ENCODE measurements at regions not wholly inside any gene's neighbourhood (a gene's known extent, or its start where the extent isn't known, plus 50 kb on each side); places are given as distances from the start of the nearest gene placed in this dataset.

DNA sequence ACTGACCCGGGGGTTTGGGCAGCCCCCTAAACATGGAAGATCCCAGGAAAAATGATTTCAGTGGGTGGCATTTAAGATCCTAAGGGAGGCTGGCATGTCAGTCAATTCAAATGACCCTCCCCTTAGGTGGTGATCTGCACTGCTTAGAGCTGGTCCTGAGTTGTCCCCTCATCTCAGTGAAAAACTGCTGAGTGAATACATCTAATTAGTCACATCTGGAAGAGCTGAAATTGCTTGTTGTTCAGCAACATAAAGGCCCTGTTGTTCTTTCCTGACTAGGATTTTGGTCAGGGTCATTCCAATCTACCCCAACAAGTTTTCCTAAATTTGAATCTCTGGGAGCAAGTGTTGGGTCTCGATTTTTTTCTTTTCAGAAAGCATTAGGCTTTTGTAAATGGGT lies 126.4 kb downstream of the LCA5 start:
- no peak overlapping the region for H3K9ac ChIP-seq (ENCODE audit: insufficient read depth in 1 of 2, low read depth in 2 of 2, low read length in 2 of 2)
- ChIA-PET POLR2A (no interaction called here), CTCF (ENCODE audit: low intra/inter-chr PET ratio) (no interaction called here)
- peaks cover 0 to 7% of the 10 kb centered on the region in 2 experiments; a peak in 3 of 5 replicates for H3K27me3 ChIP-seq (ENCODE audit: control insufficient read depth in 2 of 2, insufficient read depth in 2 of 2, low read length in 2 of 2)
- H2AFZ ChIP-seq (ENCODE audit: low read depth, low read length), result no peak overlapping the region
- H4K20me1 ChIP-seq (replicated peaks; ENCODE audit: control insufficient read depth, insufficient read depth, low read length), result no peaks in the 10 kb centered on the region
- no peak overlapping the region for H3K4me2 ChIP-seq (ENCODE audit: insufficient read depth, low read length)
- no TSS peak for BruUV-seq (replicated peaks)
- DNase-seq (ENCODE audit: extremely low read depth in 1 of 4, low spot score in 3 of 4) (no peak), FAIRE-seq (no peak), ATAC-seq (no peak)
- no peaks in the 10 kb centered on the region for H3K9me1 ChIP-seq (ENCODE audit: control insufficient read depth, insufficient read depth, low read length)
- no peaks in the 10 kb centered on the region; a peak in 1 of 5 replicates for H3K4me1 ChIP-seq (replicated peaks in 1 of 2; ENCODE audit: control insufficient read depth in 2 of 2, insufficient read depth in 2 of 2, low read length in 2 of 2)
- 0% methylated on average over 2 of the region's 2 CpGs for WGBS (ENCODE audit: insufficient coverage, low coverage, missing lambda C conversion rate)
- no peaks in the 10 kb centered on the region for H3K9me3 ChIP-seq (replicated peaks; ENCODE audit: control insufficient read depth, insufficient read depth, low read depth, low read length)
- no peaks in the 10 kb centered on the region for H3K36me3 ChIP-seq (ENCODE audit: control insufficient read depth, insufficient read depth, low read length)
- intact Hi-C loops (cut with micrococcal nuclease) (no loop called here), in situ Hi-C loops (cut with MboI) (no loop called here)
- no peaks in the 10 kb centered on the region for H3K79me2 ChIP-seq (ENCODE audit: control insufficient read depth, insufficient read depth, low read length)
- H3K27ac ChIP-seq (ENCODE audit: extremely low read depth, low read depth, low read length), result no peak overlapping the region
- no peak overlapping the region for H3K4me3 ChIP-seq
- TF ChIP-seq RBFOX2 (IDR thresholded peaks at IDR 0.05; ENCODE audit: low read depth, low read length) (no peak), ZNF699 (CRISPR knock-in tag; IDR thresholded peaks at IDR 0.05; ENCODE audit: insufficient replicate concordance) (no peak), TCF7 (IDR thresholded peaks at IDR 0.05; ENCODE audit: borderline replicate concordance) (no peak), ZFP36 (IDR thresholded peaks at IDR 0.05; ENCODE audit: low read depth, low read length, partially characterized antibody) (no peak), SMARCB1 (IDR thresholded peaks at IDR 0.05; ENCODE audit: insufficient read length, low read depth) (no peak), ZBTB11 (CRISPR knock-in tag; IDR thresholded peaks at IDR 0.05) (no peak), ZNF3 (CRISPR knock-in tag; IDR thresholded peaks at IDR 0.05) (no peak), HDAC8 (tag; IDR thresholded peaks at IDR 0.05) (no peak), FOXJ3 (CRISPR knock-in tag; IDR thresholded peaks at IDR 0.05) (no peak), SMARCA5 (IDR thresholded peaks at IDR 0.05) (no peak), ZNF398 (CRISPR knock-in tag; IDR thresholded peaks at IDR 0.05) (no peak), FOXJ2 (tag; IDR thresholded peaks at IDR 0.05) (no peak), HSF4 (CRISPR knock-in tag; IDR thresholded peaks at IDR 0.05; ENCODE audit: borderline replicate concordance) (no peak)
- TF ChIP-seq, protein P1, sequence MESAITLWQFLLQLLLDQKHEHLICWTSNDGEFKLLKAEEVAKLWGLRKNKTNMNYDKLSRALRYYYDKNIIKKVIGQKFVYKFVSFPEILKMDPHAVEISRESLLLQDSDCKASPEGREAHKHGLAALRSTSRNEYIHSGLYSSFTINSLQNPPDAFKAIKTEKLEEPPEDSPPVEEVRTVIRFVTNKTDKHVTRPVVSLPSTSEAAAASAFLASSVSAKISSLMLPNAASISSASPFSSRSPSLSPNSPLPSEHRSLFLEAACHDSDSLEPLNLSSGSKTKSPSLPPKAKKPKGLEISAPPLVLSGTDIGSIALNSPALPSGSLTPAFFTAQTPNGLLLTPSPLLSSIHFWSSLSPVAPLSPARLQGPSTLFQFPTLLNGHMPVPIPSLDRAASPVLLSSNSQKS (CRISPR knock-in tag; IDR thresholded peaks at IDR 0.05), result no peak
- TF ChIP-seq, protein P2, sequence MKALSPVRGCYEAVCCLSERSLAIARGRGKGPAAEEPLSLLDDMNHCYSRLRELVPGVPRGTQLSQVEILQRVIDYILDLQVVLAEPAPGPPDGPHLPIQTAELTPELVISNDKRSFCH (CRISPR knock-in tag; IDR thresholded peaks at IDR 0.05), result no peak
- TF ChIP-seq, protein P2 (tag; IDR thresholded peaks at IDR 0.05), result no peak

Data from K562 (cell line).